Neutrophil (primary cell): ENCODE measurements at regions not wholly inside any gene's neighbourhood (a gene's known extent, or its start where the extent isn't known, plus 50 kb on each side); places are given as distances from the start of the nearest gene placed in this dataset.

Source experiments
- H3K27ac ChIP-seq: fragments of 200-600 bp; sonication (generic); 2 replicates; pipeline ENCODE4 v1.5.1; 2016; ENCODE audit warnings: mild to moderate bottlenecking, moderate library complexity
- H3K27me3 ChIP-seq: fragments of 200-600 bp; sonication (generic); 2 replicates; pipeline ENCODE4 v1.6.0; 2016; ENCODE audit warnings: mild to moderate bottlenecking
- H3K36me3 ChIP-seq: fragments of 200-600 bp; sonication (generic); 2 replicates; pipeline ENCODE4 v1.5.1; 2017
- H3K4me1 ChIP-seq, 2 experiments: fragments of 200-600 bp in 1 of 2; sonication (generic) in 1 of 2; 1 replicate in 1 of 2; 2 replicates in 1 of 2; pipeline versions ENCODE4 v1.5.1 to v1.6.1; 2013 to 2016; ENCODE audit warnings: low read depth in 1 of 2, low read length in 1 of 2, mild to moderate bottlenecking in 1 of 2, moderate library complexity in 1 of 2; ENCODE audit not compliant: control insufficient read depth in 1 of 2, insufficient read depth in 1 of 2
- H3K4me3 ChIP-seq, 2 experiments: fragments of 200-600 bp in 1 of 2; sonication (generic) in 1 of 2; 1 replicate in 1 of 2; 2 replicates in 1 of 2; pipeline ENCODE4 v1.5.1; 2013 to 2016; ENCODE audit warnings: low read depth in 1 of 2, low read length in 1 of 2, mild to moderate bottlenecking in 1 of 2, moderate library complexity in 1 of 2
- H3K9me3 ChIP-seq: fragments of 200-600 bp; sonication (generic); 2 replicates; pipeline ENCODE4 v1.5.1; 2016
- CTCF ChIP-seq: fragments of 200-600 bp; sonication (generic); IDR thresholded peaks from 2 replicates; pipeline ENCODE4 v1.5.1; 2016; ENCODE audit warnings: antibody characterized with exemption

GRCh38 chr7:18216270-18216669 is 188.6 kb upstream of the PRPS1L1 start:
- Histone ChIP-seq H3K27ac (no peak overlapping the region), H3K4me3 (no peak overlapping the region), H3K4me1 (no peaks in the 10 kb centered on the region), H3K36me3 (no peaks in the 10 kb centered on the region), H3K9me3 (no peaks in the 10 kb centered on the region), H3K27me3 (no peaks in the 10 kb centered on the region)
- TF ChIP-seq CTCF = no peak

GRCh38 chr7:18221377-18222293 is 194.0 kb upstream of the PRPS1L1 start:
- Histone ChIP-seq H3K36me3 (no peaks in the 10 kb centered on the region), H3K27me3 (no peaks in the 10 kb centered on the region), H3K4me3 (no peak overlapping the region), H3K27ac (peak overlapping the region; percentile 41), H3K4me1 (peaks cover 6 to 24% of the 10 kb centered on the region in 2 experiments), H3K9me3 (no peaks in the 10 kb centered on the region)
- TF ChIP-seq CTCF = no peak

- Histone ChIP-seq H3K9me3 (no peaks in the 10 kb centered on the region), H3K4me3 (no peak overlapping the region), H3K27ac (no peak overlapping the region), H3K36me3 (no peaks in the 10 kb centered on the region), H3K27me3 (no peaks in the 10 kb centered on the region), H3K4me1 (peaks cover 6 to 24% of the 10 kb centered on the region in 2 experiments)
- TF ChIP-seq CTCF = no peak
These were observed 195.0 kb upstream of the PRPS1L1 start for GRCh38 chr7:18222636-18223035.

GRCh38 chr7:18224138-18224537 is 196.5 kb upstream of the PRPS1L1 start:
- TF ChIP-seq CTCF = no peak
- Histone ChIP-seq H3K27me3 (no peaks in the 10 kb centered on the region), H3K27ac (no peak overlapping the region), H3K4me3 (no peak overlapping the region), H3K9me3 (no peaks in the 10 kb centered on the region), H3K4me1 (peaks cover 6 to 24% of the 10 kb centered on the region in 2 experiments), H3K36me3 (no peaks in the 10 kb centered on the region)

GRCh38 chr7:18225067-18225466 is 197.4 kb upstream of the PRPS1L1 start:
- Histone ChIP-seq H3K36me3 (no peaks in the 10 kb centered on the region), H3K27me3 (no peaks in the 10 kb centered on the region), H3K4me3 (no peak overlapping the region), H3K9me3 (no peaks in the 10 kb centered on the region), H3K4me1 (peaks cover 6 to 24% of the 10 kb centered on the region in 2 experiments), H3K27ac (peak overlapping the region; percentile 13)
- TF ChIP-seq CTCF = no peak
